SK-N-SH treated with all-trans-retinoic acid at 6 μM for 48 hours (cell line): ENCODE measurements at regions not wholly inside any gene's neighbourhood (a gene's known extent, or its start where the extent isn't known, plus 50 kb on each side); places are given as distances from the start of the nearest gene placed in this dataset.

Experiments used
- GLIS3 ChIP-seq: fragments of 250-450 bp; sonication (Bioruptor Pico); IDR thresholded peaks from 2 replicates; pipeline ENCODE4 v1.5.0; 2020; ENCODE audit warnings: mild to moderate bottlenecking, moderate library complexity
- TCF4 ChIP-seq: fragments of 250-450 bp; sonication (Bioruptor Pico); IDR thresholded peaks from 2 replicates; pipeline ENCODE4 v1.8.0; 2021; ENCODE audit warnings: mild to moderate bottlenecking, moderate library complexity, borderline replicate concordance
- TOX ChIP-seq: fragments of 250-450 bp; sonication (Bioruptor Pico); IDR thresholded peaks from 2 replicates; pipeline ENCODE4 v1.8.0; 2021; ENCODE audit warnings: mild to moderate bottlenecking, moderate library complexity, borderline replicate concordance
- ZFP3 ChIP-seq: fragments of 250-450 bp; sonication (Bioruptor Pico); IDR thresholded peaks from 2 replicates; pipeline ENCODE4 v1.5.0; 2020; ENCODE audit warnings: mild to moderate bottlenecking, moderate library complexity
- TF ChIP-seq, protein P1 (sequence below): fragments of 250-450 bp; sonication (Bioruptor Pico); IDR thresholded peaks from 2 replicates; pipeline ENCODE4 v1.5.1; 2020; ENCODE audit warnings: low read depth, mild to moderate bottlenecking, moderate library complexity

DNA sequence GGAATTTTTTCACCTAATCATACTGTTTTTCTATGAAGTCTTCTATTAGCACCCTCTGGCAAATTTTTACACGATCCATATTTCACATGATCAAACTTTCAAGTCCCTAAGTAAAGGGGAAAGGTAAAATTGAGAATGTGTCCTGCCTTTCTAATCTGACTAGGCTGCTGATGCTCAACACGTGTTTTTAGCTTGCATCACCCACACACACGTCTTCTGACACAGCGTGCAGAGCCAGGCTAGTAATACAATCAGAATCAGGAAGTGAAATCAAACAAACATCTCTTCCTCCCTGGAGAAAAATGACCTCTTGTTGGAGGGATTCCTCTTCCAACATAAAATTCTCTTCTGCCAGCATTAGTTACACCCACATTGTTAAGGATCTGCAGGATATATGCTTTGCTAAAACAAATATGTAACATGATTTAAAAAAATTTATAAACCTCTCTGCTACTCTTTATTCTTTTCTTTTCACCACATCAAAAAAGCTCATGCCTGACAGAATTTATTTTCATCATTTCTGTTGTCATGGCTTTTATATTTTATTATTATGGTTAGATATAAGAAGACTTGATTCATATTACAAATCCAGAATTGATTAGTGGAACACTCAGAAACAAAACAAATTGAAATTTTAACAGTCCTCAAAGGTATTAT is 122.4 kb downstream of the RAP2B start:
- no peak for TF ChIP-seq TOX (CRISPR knock-in tag)
- TF ChIP-seq, protein P1, sequence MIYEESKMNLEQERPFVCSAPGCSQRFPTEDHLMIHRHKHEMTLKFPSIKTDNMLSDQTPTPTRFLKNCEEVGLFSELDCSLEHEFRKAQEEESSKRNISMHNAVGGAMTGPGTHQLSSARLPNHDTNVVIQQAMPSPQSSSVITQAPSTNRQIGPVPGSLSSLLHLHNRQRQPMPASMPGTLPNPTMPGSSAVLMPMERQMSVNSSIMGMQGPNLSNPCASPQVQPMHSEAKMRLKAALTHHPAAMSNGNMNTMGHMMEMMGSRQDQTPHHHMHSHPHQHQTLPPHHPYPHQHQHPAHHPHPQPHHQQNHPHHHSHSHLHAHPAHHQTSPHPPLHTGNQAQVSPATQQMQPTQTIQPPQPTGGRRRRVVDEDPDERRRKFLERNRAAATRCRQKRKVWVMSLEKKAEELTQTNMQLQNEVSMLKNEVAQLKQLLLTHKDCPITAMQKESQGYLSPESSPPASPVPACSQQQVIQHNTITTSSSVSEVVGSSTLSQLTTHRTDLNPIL (CRISPR knock-in tag), result no peak
- TF ChIP-seq GLIS3 (CRISPR knock-in tag), result no peak
- TF ChIP-seq ZFP3 (CRISPR knock-in tag), result no peak
- no peak for TF ChIP-seq TCF4
